Fibroblast of lung (primary cell): ENCODE measurements at regions not wholly inside any gene's neighbourhood (a gene's known extent, or its start where the extent isn't known, plus 50 kb on each side); places are given as distances from the start of the nearest gene placed in this dataset.

Experiments
- EZH2 ChIP-seq: IDR thresholded peaks from 2 replicates; pipeline ENCODE4 v1.5.1; 2012; ENCODE audit warnings: low read length, control low read depth, mild to moderate bottlenecking; ENCODE audit errors: missing control alignments
- TF ChIP-seq, protein P1 (sequence below), 2 donors: IDR thresholded peaks in 1 of 2; conservative IDR thresholded peaks in 1 of 2; 1 replicate in 1 of 2; 2 replicates in 1 of 2; pipeline ENCODE4 v1.5.1; 2011 to 2012; ENCODE audit warnings: low read length in 2 of 2, control low read depth in 1 of 2, inconsistent platforms in 1 of 2, low read depth in 1 of 2, mild to moderate bottlenecking in 1 of 2

DNA sequence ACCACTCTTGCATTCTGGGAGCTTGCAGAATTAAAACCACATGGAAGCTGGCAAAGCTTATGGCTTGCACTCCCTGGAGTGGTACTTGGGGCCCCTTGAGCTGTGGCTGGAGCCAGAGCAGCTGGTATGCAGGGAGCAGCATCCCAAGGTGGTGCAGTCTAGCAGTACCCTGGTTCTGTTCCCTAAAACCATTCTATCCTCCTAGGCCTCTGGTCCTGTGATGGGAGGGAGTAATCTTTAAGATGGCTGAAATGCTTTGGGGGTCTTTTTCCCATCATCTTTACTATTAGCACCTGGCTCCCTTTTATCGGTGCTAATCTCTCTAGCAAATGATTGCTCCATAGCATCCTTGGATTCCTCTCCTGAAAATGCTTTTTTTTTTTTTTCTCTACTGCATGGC, 56.1 kb downstream of the MAGEB17 start:
- TF ChIP-seq, protein P1, sequence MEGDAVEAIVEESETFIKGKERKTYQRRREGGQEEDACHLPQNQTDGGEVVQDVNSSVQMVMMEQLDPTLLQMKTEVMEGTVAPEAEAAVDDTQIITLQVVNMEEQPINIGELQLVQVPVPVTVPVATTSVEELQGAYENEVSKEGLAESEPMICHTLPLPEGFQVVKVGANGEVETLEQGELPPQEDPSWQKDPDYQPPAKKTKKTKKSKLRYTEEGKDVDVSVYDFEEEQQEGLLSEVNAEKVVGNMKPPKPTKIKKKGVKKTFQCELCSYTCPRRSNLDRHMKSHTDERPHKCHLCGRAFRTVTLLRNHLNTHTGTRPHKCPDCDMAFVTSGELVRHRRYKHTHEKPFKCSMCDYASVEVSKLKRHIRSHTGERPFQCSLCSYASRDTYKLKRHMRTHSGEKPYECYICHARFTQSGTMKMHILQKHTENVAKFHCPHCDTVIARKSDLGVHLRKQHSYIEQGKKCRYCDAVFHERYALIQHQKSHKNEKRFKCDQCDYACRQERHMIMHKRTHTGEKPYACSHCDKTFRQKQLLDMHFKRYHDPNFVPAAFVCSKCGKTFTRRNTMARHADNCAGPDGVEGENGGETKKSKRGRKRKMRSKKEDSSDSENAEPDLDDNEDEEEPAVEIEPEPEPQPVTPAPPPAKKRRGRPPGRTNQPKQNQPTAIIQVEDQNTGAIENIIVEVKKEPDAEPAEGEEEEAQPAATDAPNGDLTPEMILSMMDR (conservative IDR thresholded peaks at IDR 0.05 in 1 of 2, IDR thresholded peaks at IDR 0.05 in 1 of 2; ENCODE audit: low read depth in 1 of 2, low read length in 2 of 2): no peak
- TF ChIP-seq EZH2: no peak
